Right cardiac atrium (tissue), 5 donors: ENCODE measurements at regions not wholly inside any gene's neighbourhood (a gene's known extent, or its start where the extent isn't known, plus 50 kb on each side); places are given as distances from the start of the nearest gene placed in this dataset.

Experiments
- ATAC-seq, 2 donors: fragments of 200-7000 bp; cut with Tn5 transposase; one replicate each; pipeline versions ENCODE4 v1.8.0 to v1.9.1; 2020; ENCODE audit warnings: moderate library complexity in 2 of 2, mild to moderate bottlenecking in 1 of 2
- DNase-seq, 3 donors: peaks; one replicate each; pipeline ENCODE4 v3.0.0-alpha.2; 2020
- H3K27ac ChIP-seq: one replicate; pipeline ENCODE4 v1.5.1; 2013; ENCODE audit warnings: mild to moderate bottlenecking, low read length, control low read depth, moderate library complexity
- H3K27me3 ChIP-seq: one replicate; pipeline ENCODE4 v1.6.1; 2013; ENCODE audit not compliant: control insufficient read depth, insufficient read depth
- H3K4me1 ChIP-seq: one replicate; pipeline ENCODE4 v1.6.1; 2013; ENCODE audit warnings: low read length; ENCODE audit not compliant: control insufficient read depth, insufficient read depth
- H3K4me3 ChIP-seq: one replicate; pipeline ENCODE4 v1.5.1; 2013; ENCODE audit warnings: low read length, control low read depth
- H3K9me3 ChIP-seq: one replicate; pipeline ENCODE4 v1.6.1; 2013; ENCODE audit warnings: low read length; ENCODE audit not compliant: control insufficient read depth
- WGBS: extraction: QIAGEN DNeasy Blood & Tissue Kit; methylation state at CpG from one replicate; pipeline ENCODE4 v1.1.7; 2013; 5-methylcytosine and 5-hydroxymethylcytosine counted together
- intact Hi-C, 4 donors: fragments of 100-400 bp; cut with DNase I; formaldehyde crosslinking; loops; one replicate each; pipeline versions ENCODE4 v1.11.0 to v1.14.0; 2022 to 2023
- donor health status: healthy with polysubstance abuse.
- donor health status: DM: no; HTN: yes; CAD: no.
- donor health status: DM: no; HTN: no; CAD: no.
- donor health status: DM: no; HTN: yes; CAD: no; lungs with severe emphysema.
- donor health status: DM: yes; HTN: yes; CAD: no.

GRCh38 chr22:27283240-27283639, 518.3 kb downstream of the MN1 start:
- intact Hi-C loops: no loop called here
- WGBS: 92% methylated on average over 5 of the region's 5 CpGs
- DNase-seq: no peak
- H3K4me1 ChIP-seq: no peaks in the 10 kb centered on the region
- no peak for ATAC-seq
- H3K27me3 ChIP-seq: no peaks in the 10 kb centered on the region
- H3K4me3 ChIP-seq: no peak overlapping the region
- no peak overlapping the region for H3K27ac ChIP-seq
- H3K9me3 ChIP-seq: no peaks in the 10 kb centered on the region

DNA sequence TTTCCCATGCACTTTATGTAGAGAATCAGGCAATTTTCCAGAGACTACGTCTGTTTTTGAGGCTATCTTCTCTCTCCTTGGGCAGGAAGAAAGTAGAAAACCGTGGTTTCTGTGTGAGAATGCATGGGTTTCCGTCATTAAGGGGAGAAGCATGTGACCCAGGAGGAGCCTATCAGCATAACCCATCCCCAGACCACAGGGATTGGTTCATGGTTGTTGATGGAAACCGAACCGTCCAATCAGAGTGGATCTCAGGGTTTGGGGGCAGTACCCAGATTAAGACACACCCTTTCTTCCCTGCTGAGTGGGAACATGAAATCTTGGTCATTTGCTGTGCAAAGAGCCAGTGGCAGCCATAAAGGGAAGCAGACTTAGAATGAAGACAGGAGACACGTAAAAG, 517.8 kb downstream of the MN1 start:
- ATAC-seq: no peak
- Histone ChIP-seq H3K4me1 (no peaks in the 10 kb centered on the region), H3K4me3 (no peak overlapping the region), H3K27me3 (no peaks in the 10 kb centered on the region), H3K27ac (no peak overlapping the region), H3K9me3 (no peaks in the 10 kb centered on the region)
- no peak for DNase-seq
- intact Hi-C loops: no loop called here
- 87% methylated on average over 6 of the region's 6 CpGs for WGBS

- no peak overlapping the region for H3K27ac ChIP-seq
- no peak for DNase-seq
- no peak for ATAC-seq
- H3K27me3 ChIP-seq: no peaks in the 10 kb centered on the region
- no peak overlapping the region for H3K4me3 ChIP-seq
- no peaks in the 10 kb centered on the region for H3K4me1 ChIP-seq
- H3K9me3 ChIP-seq: no peaks in the 10 kb centered on the region
- intact Hi-C loops: no loop called here
- WGBS: 93% methylated on average over 7 of the region's 7 CpGs
Measured at GRCh38 chr22:27284324-27284723, 517.2 kb downstream of the MN1 start.

- intact Hi-C loops: no loop called here
- no peak for DNase-seq
- no peaks in the 10 kb centered on the region for H3K4me1 ChIP-seq
- H3K4me3 ChIP-seq: no peak overlapping the region
- WGBS: 83% methylated on average over 5 of the region's 5 CpGs
- H3K9me3 ChIP-seq: no peaks in the 10 kb centered on the region
- H3K27ac ChIP-seq: no peak overlapping the region
- ATAC-seq: no peak
- H3K27me3 ChIP-seq: no peaks in the 10 kb centered on the region
Measured at GRCh38 chr22:27286711-27287110, 514.8 kb downstream of the MN1 start.

DNA sequence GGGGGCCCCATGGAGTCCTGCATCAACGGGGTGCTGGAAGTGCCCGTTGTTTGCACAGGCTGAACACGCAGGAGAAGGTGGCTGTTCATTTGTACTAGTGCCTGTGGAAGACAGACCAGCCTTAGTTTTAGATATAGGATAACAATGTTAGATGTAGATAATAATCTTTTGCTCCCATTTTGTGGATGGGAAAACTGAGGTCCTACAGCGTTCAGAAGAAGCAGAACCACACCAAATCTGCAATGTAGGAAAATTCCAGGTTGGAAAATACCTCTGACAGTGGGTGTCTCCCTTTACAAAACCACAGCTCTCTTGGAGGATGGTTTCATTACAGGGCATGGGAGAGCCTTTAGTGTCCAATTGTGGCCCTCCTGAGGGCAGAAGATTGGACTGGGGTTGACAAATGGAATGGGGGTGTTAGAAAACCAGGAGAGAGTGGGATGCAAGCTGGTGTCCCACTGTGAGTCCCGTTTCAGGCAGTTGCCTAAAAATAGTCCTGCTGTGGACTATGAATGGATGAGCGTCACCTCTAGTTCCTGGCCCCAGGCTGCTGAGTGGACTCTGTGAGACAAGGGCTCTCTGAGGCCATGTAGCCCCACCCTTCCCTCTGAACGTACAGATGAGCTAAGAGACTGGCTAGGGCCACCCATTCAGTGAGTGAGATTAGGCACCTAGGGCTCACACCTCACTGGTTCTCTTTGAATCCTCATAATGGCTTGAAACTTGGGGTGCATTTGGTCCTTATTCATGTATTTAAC, 508.8 kb downstream of the MN1 start:
- no peak for DNase-seq
- H3K27me3 ChIP-seq: no peaks in the 10 kb centered on the region
- 68% methylated on average over 7 of the region's 7 CpGs for WGBS

DNA sequence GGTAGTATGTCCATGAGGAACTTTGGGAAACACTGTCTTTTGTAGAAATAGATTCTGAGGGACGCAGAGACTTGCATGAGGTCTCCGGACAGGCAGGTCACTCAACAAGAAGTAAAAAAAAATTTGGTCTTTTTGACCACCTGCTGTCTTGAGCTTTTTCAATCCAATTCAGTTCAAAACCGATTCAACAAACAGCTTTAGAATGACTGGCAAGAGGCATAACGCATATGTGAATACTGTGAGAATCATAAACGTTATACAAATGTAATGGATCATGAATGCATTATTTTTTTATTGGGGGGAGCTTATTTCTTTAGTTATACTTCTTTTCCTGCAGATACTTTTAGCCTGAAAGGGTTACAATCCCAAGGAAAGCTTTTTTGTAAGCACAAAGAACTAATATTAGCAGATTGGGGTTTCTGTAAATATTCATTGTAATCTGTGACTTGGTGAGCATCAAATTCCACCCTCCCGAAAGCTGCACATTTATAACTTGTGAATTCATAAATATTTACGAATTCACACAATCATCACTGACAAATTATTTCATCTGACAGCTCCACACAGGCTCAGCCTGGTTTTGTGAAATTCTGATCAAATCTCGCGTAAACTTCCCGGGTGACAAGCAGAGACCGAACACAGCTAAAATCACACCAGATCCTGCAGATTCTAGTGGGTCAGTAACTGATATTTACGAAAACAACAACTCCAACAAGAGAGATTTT, 507.7 kb downstream of the MN1 start:
- intact Hi-C loops: no loop called here
- Histone ChIP-seq H3K4me1 (no peaks in the 10 kb centered on the region), H3K4me3 (no peak overlapping the region), H3K27me3 (no peaks in the 10 kb centered on the region), H3K9me3 (no peaks in the 10 kb centered on the region), H3K27ac (no peak overlapping the region)
- DNase-seq: no peak
- WGBS: 86% methylated on average over 12 of the region's 12 CpGs
- ATAC-seq: no peak

More for the DNA sequence above, 508.8 kb downstream of the MN1 start:
- Histone ChIP-seq H3K4me3 (no peak overlapping the region), H3K27ac (no peak overlapping the region), H3K4me1 (no peaks in the 10 kb centered on the region), H3K9me3 (no peaks in the 10 kb centered on the region)
- intact Hi-C loops: no loop called here
- no peak for ATAC-seq

GRCh38 chr22:27295040-27295439, 506.5 kb downstream of the MN1 start:
- no peaks in the 10 kb centered on the region for H3K9me3 ChIP-seq
- ATAC-seq: no peak
- WGBS: 77% methylated on average over 3 of the region's 3 CpGs
- no peak for DNase-seq
- H3K27ac ChIP-seq: no peak overlapping the region
- intact Hi-C loops: no loop called here
- no peaks in the 10 kb centered on the region for H3K4me1 ChIP-seq
- no peaks in the 10 kb centered on the region for H3K27me3 ChIP-seq
- H3K4me3 ChIP-seq: no peak overlapping the region

DNA sequence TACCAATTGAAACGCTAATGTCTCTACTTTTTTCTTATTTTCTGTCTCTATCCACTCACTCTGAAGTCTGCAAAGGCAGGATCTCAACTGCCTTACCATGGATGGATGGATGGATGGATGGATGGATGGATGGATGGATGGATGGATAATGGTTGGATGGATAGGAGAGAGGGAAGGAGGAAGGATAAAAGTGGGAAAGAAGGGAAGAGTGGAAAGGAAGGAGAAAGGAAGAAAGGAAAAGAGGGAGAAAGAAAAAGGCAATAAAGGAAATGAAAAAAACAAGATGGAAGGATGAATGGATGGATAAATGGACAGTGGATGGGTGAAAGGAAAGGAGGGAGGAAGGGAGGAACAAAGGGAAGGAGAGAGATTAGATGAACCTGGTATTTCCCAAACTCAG, 506.0 kb downstream of the MN1 start:
- 94% methylated on average over 1 of the region's 1 CpG for WGBS
- no peak overlapping the region for H3K27ac ChIP-seq
- no peak for DNase-seq
- intact Hi-C loops: no loop called here
- H3K9me3 ChIP-seq: no peaks in the 10 kb centered on the region
- H3K4me3 ChIP-seq: no peak overlapping the region
- no peak for ATAC-seq
- no peaks in the 10 kb centered on the region for H3K27me3 ChIP-seq
- no peaks in the 10 kb centered on the region for H3K4me1 ChIP-seq

- no peak overlapping the region for H3K4me3 ChIP-seq
- H3K27me3 ChIP-seq: no peaks in the 10 kb centered on the region
- no peaks in the 10 kb centered on the region for H3K4me1 ChIP-seq
- WGBS: 73% methylated on average over 24 of the region's 24 CpGs
- no peak overlapping the region for H3K27ac ChIP-seq
- DNase-seq: no peak
- intact Hi-C loops: no loop called here
- ATAC-seq: no peak
- H3K9me3 ChIP-seq: no peaks in the 10 kb centered on the region
Measured at GRCh38 chr22:27296091-27296675, 505.4 kb downstream of the MN1 start.

- no peak for DNase-seq
- ATAC-seq: no peak
- Histone ChIP-seq H3K9me3 (no peaks in the 10 kb centered on the region), H3K27me3 (no peaks in the 10 kb centered on the region), H3K4me3 (no peak overlapping the region), H3K4me1 (no peaks in the 10 kb centered on the region), H3K27ac (no peak overlapping the region)
- intact Hi-C loops: no loop called here
- WGBS: 82% methylated on average over 7 of the region's 7 CpGs
Measured at GRCh38 chr22:27297125-27297524, 504.4 kb downstream of the MN1 start.

DNA sequence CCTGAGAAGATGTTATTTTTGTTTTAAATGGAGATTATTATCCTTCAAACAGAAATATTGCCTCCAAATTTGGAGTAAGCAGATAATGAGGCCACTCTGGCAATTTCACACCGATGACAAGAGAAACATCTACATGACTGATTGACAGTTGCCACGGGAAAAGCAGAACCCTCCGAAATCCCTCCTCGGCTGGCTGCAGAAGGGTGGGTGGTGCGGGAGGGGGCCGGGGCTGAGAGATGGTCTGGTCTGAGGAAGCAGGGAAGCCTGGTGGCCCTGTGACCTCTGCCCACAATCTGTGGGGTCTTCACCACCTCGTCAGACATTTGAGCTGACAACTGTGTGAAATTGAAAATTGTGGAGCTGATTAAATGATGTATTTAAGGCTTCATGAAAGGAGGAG, 503.2 kb downstream of the MN1 start:
- H3K4me3 ChIP-seq: no peak overlapping the region
- H3K27me3 ChIP-seq: no peaks in the 10 kb centered on the region

More for the DNA sequence above, 503.2 kb downstream of the MN1 start:
- Histone ChIP-seq H3K27ac (no peak overlapping the region), H3K9me3 (no peaks in the 10 kb centered on the region), H3K4me1 (no peaks in the 10 kb centered on the region)
- ATAC-seq (no peak), DNase-seq (no peak)
- intact Hi-C loops: no loop called here
- 37% methylated on average over 7 of the region's 7 CpGs for WGBS
